ENCODE measurements at regions not wholly inside any gene's neighbourhood (a gene's known extent, or its start where the extent isn't known, plus 50 kb on each side); places are given as distances from the start of the nearest gene placed in this dataset.

DNA sequence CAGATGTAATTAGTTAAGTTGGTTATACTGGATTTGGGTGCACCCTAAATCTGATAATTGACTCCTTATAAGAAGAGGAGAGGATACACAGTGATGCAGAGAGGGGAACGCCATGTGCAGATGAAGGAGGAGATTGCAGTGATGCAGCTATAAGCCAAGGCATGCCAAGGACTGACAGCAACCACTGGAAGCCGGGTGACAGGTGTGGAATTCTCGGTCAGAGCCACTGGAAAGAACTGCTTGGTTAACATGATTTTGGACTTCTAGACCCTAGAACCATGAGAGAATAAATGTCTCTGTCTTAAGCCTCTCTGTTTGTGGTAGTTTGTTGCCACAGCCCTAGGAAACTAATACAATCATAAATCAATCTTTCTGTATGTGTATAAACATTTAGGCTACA is 403.3 kb upstream of the CDH20 start (continued):
- TF ChIP-seq CHD2 (IDR thresholded peaks at IDR 0.05; ENCODE audit: low read length), result no peak
- TF ChIP-seq MAFK (IDR thresholded peaks at IDR 0.05; ENCODE audit: low read depth, low read length), result no peak
- no peak for TF ChIP-seq POLR2AphosphoS5 (IDR thresholded peaks at IDR 0.05; ENCODE audit: low read depth, low read length)
- TF ChIP-seq RNF2 (IDR thresholded peaks at IDR 0.05; ENCODE audit: borderline replicate concordance, low read depth, low read length, missing control alignments, poor library complexity, severe bottlenecking), result no peak
- no peak for TF ChIP-seq TEAD4 (IDR thresholded peaks at IDR 0.05; ENCODE audit: low read depth, low read length)
- no peak for TF ChIP-seq TAF7 (optimal IDR thresholded peaks at IDR 0.05; ENCODE audit: borderline replicate concordance, low read depth, low read length)
- no peak for TF ChIP-seq RAD21 (IDR thresholded peaks at IDR 0.05 in 1 of 2, conservative IDR thresholded peaks at IDR 0.05 in 1 of 2; ENCODE audit: low read depth in 2 of 2, low read length in 2 of 2)
- no peak for TF ChIP-seq KDM4A (IDR thresholded peaks at IDR 0.05; ENCODE audit: low read depth, low read length, severe bottlenecking)
- no peak for TF ChIP-seq BRCA1 (IDR thresholded peaks at IDR 0.05; ENCODE audit: low read depth, low read length)
- TF ChIP-seq SP4 (IDR thresholded peaks at IDR 0.05; ENCODE audit: low read length), result no peak

Data from H1 (cell line).